DMS79 treated with DMSO at 0.1 percent for 48 hours (cell line): ENCODE measurements at regions not wholly inside any gene's neighbourhood (a gene's known extent, or its start where the extent isn't known, plus 50 kb on each side); places are given as distances from the start of the nearest gene placed in this dataset.
"Not testable (repeated sequence)": the region's sequence is repeated elsewhere in the genome, so short reads cannot be mapped to it uniquely, and the experiment has no call there.

Experiments used
- DNase-seq: peaks from one replicate; lab custom pipeline; 2025; lab: John Stamatoyannopoulos, UW

DNA sequence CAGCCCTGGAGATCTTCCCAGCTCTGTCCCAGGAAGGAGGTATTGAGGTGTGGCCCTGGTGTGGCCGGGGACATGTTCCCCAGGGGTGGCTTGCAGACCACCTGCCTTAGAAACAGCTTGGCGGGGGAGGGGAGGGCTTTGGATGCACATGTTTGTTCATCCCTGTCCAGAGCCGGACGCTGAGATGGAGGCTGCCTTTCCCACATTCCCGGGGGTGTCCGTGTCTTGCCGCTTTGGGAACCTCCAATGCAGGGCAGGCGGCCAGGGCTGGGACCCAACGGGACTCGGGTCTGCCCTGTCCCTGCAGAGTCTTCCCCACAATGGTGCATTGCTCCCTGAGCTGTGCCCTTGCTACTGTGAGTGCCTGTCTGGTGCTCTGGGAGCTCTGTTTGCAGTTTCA is 319.5 kb upstream of the SFSWAP start:
- DNase-seq = no peak

DNA sequence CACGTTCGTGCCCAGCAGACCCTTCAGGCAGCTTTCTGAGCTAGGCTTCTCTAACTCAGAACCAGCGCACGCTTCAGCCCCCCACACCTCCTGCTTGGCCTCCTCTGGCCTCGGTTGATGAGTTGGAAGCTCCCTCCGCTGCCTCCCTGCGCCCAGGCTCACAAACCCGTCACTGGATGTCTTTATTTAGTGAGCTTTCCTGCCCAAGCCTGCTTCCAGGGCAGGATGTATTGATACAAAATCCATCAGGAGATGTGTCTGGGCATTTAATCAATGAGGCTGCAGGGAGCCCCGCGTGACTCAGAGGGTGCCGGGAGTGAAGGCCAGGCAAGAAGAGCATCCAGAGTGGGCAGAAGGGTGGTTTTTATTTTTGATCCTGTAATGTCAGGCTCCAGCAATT is 316.1 kb upstream of the SFSWAP start:
- DNase-seq = not testable (repeated sequence)

DNA sequence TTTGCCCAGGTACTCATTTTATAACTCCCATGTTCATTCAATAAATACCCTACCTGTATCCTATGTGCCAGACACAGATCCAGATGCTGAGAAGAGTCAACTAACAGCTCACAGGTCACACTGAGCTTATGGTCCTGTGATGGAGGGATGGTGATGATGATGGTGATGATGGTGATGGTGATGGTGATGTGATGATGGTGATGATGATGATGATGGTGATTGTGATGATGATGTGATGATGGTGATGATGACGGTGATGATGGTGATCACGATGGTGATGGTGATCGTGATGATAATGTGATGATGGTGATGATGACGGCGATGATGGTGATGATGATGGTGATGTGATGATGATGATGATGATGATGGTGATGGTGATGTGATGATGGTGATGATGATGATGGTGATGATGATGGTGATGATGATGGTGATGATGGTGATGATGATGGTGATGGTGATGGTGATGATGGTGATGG is 315.6 kb upstream of the SFSWAP start:
- DNase-seq = not testable (repeated sequence)

DNA sequence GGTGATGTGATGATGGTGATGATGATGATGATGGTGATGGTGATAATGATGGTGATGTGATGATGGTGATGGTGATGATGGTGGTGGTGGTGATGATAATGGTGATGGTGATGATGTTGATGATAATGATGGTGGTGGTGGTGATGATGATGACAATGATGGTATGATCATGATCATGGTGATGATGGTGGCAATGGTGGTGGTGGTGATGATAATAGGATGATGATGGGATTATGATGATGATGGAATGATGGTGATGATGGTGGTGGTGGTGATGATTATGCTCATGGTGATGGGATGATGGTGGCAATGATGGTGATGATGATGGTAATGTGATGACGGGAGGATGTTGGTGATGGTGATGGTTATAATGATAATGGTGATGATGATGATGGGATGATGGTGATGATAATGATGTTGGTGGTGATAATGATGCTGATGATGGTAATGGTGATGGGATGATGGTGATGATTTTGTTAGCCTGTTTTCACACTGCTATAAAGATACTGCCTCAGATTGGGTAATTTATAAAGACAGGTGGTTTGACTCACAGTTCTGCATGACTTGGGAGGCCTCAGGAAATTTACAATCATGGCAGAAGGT is 314.8 kb upstream of the SFSWAP start:
- no peak for DNase-seq

DNA sequence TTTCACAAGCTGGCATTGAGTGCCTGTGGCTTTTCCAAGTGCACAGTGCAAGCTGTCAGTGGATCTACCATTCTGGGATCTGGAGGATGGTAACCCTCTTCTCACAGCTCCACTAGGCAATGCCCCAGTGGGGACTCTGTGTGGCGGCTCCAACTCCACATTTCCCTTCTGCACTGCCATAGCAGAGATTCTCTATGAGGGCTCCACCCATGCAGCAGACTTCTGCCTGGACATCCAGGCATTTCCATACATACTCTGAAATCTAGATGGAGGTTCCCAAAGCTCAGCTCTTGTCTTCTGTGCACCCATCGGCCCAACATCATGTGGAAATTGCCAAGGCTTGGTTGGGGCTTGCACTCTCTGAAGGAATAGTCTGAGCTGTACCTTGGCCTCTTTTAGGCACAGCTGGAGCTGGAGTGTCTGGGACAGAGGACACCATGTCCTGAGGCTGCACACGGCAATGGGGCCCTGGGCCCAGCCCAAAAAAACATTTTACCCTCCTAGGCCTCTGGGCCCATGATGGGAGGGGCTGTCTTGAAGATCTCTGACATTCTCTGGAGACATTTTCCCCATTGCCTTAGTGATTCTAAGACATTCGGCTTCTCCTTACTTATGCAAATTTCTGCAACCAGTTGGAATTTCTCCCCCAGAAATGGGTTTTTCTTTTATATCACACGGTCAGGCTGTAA is 313.3 kb upstream of the SFSWAP start:
- no peak for DNase-seq

DNA sequence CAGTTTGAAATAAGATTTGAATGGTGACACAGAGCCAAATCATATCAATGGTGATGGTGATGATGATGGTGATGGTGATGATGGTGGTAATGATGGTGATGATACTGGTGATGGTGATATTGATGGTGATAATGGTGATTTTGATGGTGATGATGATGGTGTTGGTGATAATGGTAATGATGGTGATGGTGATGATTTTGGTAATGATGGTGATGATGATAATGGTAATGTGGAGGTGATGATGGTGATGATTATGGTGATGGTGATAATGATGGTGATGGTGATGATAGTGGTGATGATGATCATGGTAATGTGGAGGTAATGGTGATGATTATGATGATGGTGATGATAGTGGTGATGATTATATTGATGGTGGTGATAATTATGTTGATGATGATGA is 311.9 kb upstream of the SFSWAP start:
- no peak for DNase-seq

DNA sequence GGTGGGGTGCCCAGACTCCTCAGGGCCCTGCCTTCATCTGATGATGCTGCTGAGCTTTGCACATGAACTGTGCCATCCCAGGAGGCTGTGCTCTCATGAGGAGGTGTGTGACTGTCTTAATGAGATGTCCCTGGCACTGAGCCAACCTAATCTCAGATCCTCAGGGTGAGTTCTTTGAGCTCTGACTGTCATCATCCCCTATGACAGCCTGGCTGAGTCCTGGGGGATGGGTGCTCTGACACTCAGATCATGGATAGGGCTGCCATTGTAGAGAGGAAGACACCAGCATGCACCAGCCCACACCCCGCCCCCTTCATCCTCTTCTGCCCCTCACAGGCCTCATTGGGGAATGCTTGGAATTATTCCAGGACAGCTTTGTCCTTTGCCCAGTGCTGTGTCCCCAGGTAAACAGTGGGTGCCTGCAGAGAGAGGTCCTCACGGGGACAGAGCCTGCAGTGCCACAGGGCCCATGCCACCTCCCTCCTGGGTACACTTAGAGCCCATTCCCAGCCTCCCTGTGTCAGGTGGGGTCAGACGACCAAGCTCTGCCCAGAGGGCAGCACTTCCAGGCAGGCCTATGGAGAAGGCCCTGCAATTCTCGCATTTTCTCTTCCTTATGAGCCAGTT is 310.1 kb upstream of the SFSWAP start:
- DNase-seq = not testable (repeated sequence)

DNA sequence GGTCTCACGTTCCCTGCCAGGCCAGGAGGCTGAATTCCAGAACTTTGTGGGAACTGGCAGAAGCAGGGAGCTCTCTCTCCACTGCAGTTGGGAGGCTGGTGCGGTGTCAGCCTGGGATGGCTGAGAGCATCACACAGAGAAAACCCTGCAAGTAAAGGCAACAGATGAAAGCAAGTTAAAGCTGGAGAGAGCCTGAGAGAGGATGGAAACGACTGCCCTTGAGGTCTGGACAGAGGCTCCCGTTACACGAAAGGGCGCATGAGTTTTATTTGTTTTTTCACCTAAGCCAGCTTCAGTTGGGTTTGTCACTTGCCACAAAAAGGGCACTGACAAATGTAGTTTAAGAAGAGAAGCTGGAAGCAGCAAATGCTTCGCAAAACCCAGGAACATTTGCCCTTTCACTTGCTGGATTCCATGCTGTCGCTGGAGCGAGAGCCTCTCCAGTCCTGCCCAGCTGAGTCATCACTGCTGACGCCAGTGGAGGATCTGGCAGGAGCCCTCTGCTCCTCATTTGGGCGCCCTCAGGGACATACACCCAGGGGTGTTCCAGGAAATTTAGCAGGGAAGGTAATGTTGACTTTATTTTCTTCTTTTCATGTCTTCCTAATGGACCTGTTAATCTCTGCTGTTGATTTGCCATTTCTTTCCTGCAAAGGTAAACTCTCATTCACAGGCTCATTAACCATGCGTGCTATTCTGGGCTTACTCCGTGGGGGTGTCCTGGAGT is 308.8 kb upstream of the SFSWAP start:
- peak; percentile 16 for DNase-seq

DNA sequence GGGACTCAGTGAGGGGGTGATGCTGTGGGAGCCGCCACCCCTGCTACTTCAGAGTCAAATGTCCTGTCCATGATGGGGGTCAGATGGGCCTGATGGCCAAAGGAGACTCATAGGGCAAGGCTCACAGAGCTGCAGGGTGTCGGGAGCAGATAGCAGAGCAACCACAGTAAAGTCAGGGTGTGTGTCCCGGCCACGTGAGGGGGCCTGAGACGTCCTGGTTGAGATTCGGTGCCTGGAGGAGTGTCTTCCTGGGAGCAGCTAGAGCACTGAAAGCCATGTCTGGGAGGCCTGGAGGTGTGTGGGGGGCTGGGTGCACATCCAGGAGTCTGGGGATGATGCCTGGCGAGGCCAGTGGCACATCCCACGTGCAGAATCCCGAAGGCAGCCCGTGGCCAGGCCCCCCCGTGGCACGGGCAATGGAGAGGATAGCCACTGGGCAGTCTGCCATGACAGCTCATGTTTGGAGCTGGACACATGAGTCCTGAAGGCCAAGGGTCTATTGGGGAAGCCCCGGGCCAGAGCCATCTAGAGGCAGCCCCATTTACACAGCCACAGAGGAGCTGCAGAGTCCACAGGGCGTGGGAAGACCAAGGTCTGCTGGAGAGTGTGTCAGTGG is 308.0 kb upstream of the SFSWAP start:
- DNase-seq = no peak

DNA sequence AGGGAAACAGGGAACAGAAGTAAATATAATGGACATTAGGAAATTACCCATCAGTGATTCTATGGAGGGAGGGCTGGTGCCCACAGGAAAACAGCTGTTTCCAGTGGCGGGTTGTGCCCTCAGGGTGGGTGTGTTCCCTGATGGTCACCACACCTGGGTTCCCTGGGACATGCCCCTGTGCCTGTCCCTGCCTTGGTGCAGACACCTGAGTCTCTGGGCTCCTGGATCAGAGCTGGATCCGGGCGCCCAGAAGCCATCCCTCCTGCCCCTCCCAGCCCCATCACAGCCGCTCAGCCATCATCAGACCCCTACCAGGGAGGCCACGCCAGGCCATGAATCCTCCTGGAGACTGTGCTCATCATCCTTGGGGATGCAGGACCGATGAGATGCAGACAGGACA is 307.2 kb upstream of the SFSWAP start:
- no peak for DNase-seq

DNA sequence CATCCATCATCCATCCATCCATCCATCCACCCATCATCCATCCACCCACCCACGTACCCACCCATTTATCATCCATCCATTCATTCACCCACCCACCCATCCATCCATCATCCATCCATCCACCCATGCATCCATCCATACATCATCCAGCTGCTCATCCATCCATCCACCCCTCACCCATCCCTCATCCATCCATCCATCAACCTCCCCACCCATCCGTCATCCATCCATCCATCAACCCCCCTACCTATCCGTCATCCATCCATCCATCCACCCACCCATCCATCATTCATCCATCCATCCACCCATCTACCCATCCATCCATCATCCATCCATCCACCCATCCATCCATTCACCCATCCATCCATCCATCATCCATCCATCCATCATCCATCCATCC is 306.2 kb upstream of the SFSWAP start:
- no peak for DNase-seq

DNA sequence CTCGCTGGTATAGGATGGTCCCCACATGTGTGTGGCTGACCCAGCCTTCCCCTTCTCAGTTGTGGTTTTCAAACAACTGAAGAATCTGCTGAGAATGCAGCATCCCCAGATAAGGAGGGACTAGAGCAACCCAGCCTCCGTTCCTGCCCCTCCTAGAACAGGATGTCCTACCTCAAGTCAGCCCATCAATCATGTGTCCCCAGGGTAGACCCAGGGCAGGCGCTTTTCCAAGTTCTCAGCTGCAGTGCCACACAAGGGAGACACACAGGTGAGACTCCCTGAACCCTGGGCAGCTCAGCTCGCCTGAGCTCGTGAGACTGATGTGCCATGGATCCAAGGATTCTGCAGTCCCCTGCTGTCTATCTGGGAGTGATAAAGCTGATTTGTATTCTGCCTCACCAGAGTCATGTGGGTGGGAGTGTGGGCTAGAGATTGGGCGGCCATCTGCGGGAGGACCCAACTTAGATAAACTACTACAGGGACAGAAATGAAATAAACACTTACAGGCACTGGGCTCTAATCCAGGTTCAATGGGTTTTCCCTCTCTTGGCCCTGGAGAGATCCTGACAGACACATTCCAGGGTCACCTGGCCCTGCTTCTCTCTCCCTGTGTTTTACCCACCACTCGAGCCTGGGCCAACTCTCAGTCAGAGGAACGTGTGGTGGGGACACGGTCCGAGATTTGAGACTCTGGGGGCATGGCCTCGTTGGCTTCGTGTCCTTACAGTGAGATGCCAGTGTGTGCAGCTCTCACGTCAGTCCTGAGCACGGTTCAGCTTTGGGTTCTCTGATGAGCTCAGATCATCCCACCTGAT is 303.5 kb upstream of the SFSWAP start:
- DNase-seq = no peak

DNA sequence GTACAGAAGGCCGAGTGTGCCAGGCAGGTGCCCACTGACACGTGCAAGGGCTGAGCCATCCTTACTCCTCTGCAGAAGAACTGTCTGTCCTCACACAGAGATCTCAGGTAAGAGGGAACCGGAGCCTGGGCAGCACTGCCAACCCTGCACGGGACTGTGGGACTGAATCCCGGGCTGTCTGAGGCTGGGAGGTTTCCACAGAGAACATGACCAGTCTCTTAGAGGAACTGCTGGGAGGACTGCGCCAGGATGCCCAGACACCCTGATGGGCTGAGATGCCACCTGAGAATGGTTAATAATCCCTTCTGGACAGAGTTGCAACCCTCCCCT is 302.9 kb upstream of the SFSWAP start:
- DNase-seq = no peak

DNA sequence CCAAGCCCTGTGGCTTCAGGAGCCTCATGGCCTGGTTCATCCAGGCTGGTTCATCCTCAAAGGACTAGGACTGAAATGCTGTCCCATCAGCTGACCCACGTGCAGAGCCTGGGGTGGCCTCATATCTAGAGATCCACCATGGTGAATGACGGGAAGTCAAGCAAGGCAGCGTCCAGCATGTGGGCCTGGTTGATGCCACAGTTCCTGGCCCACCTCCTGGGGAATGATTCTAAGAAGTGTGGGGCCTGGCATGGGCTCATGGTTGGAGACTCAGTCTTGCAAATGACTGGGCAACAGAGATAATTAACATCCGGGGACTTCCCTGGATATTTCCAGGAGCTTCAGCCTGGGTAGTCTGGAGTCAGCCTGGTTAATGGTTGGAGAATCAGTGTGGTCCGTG is 302.4 kb upstream of the SFSWAP start:
- no peak for DNase-seq

DNA sequence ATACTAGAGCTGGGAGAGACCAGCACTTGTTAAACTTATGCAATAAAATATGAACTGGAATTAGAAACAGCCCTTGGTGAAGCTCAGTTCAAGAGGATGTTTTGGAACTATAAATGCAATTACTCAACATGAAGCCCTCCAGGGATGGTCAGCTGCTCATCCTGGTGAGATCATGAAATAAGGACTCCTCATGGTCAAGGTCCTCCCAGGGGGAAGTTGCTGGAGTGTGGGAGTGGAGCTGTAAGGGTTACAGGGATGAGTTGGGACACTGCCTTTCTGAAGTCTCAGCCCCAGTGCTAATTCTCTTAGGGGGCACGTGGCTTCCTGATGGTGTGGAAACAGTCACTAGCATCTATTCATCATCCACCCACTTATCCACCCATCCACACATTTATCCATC is 301.7 kb upstream of the SFSWAP start:
- DNase-seq = no peak

DNA sequence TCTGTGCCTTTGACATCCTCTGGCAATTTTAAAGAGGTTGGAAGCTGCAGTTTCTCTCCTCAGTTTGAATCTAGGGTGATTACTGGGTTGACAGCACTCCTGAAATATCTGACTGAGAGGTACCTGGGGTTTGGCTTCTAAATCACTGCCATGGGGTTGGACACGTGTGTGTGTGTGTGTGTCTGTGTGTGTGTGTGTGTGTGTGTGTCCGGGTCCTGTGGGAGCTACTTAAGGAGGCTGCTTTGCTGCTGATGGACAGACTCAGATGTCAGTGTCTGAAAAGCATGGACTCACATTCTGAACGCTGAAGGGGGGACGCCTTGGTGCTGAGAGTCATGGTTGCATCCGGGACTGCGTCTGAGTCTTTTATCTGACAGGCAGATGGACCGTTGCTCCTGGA is 299.1 kb upstream of the SFSWAP start:
- DNase-seq = not testable (repeated sequence)

DNA sequence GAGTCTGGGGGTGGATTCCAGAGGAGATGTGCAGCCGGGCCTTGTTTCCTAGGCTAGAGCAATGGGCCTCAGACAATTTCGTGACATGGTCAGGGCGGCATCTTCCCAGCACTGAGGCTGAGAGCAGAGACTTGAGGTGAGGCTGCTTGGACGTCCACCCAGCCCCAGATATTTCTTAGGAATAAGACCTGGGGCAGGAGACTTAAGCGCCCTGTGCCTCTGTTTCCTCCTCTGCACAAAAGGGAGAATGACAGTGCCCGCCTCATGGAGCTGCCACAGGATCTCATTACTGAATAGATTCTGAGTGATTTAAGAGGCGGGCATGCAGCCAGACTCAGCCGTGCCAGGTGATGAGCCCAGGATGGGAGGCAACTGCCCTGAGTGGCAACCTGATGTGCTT is 297.9 kb upstream of the SFSWAP start:
- no peak for DNase-seq

DNA sequence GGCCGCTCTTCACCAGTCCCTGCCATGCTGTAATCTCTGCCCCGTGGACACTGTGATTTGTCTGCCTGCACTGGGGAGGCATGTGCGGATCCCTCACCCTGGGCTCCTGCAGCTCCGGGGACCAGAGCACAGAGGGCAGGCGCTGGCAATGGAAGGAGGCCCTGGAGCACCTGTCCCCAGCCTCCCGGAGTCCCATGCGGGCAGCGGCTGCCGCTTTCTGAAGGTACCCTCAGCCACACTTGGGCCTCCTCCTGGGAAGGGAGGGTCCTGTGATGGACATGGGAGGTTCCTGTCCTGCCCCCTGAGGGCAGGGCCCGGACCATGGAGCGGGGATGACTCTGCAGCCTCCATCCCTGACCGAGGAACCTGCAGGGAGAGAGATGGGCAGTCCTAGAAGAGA is 297.4 kb upstream of the SFSWAP start:
- no peak for DNase-seq

DNA sequence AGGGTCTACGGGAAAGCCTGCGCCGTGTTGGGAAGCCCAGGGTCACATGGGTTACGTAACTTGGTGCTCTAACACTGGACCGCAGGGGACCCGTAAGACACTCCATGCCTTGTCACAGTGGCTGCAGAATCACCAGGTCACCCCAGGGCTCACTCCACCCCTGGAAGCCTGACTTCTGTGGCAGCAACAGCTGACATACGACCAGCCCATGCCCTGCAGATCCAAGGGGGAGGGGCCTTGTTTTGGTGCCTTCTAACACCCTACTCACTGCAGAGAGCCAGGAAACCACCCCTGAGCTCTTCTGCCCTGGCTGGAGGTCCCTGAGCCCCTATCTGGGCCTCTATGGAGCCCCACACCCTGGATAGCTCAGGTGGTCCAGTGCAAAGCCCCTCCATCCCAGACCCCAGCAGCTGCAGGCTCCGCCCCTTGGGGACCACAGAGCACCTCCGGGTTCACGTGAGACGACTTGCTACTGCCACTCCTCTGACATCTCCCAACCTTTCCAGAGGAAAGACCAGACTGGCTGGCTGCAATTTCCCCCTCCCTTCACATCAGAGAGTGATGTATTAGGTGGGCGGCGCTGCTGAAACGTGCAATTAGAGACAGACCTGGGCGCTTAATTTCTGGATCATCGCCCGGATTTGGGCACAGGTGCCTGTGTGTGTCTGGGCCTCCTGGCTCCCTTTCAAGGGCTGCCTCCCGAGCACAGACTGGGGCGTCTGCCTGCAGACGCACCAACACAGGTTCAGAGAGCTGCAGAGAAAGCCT is 296.6 kb upstream of the SFSWAP start:
- not testable (repeated sequence) for DNase-seq

DNA sequence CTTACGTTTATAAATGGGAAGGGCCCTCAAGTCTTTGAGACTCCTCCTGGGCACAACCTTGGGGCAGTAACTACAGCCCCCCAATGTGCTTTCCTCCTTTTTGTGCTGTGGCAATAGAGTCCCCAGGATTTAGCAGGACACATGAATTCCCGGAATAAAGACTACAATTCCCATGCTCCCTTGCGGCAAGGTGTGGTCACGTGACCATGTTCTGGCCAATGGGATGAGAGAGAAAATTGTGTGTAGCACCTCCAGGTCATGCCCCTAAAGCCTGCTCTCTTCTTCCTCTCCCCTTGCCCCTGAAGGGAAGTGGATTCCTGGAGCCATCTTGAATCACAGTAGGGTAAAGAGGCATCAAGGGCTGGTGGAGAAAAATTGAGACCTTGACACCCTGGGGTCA is 295.1 kb upstream of the SFSWAP start:
- DNase-seq = no peak

DNA sequence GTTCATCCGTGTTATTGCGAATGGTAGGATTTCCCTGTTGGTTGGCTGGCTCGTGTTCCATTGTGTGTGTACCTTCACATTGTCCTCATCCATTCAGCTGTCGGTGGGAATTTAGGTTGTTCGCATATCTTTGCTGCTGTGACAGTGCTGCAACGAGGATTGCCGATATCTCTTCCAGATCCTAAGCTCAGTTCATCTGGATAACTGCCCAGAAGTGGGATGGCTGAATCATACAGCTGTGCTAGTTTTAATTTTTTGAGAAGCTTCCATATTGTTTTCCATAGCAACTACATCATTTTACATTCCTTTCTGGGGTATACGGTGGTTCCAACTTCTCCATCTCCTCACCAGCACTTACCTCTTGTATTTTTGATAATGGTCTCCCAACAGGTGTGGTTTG is 292.8 kb upstream of the SFSWAP start:
- DNase-seq = no peak
